B cell (primary cell): ENCODE measurements at regions not wholly inside any gene's neighbourhood (a gene's known extent, or its start where the extent isn't known, plus 50 kb on each side); places are given as distances from the start of the nearest gene placed in this dataset.

Experiments
- ATAC-seq: fragments of 200-7000 bp; cut with Tn5 transposase; one replicate; pipeline ENCODE4 v1.10.0; 2021; ENCODE audit warnings: low read depth, mild to moderate bottlenecking, moderate number of reproducible peaks, moderate library complexity
- CTCF ChIA-PET: fragments of 350-600 bp; sonication (Branson Sonifier 250); formaldehyde crosslinking; loops from one replicate; lab custom pipeline; 2021; ENCODE audit warnings: antibody characterized with exemption, inconsistent platforms; lab: Charles Lee
- POLR2A ChIA-PET: fragments of 350-600 bp; sonication (Branson Sonifier 250); formaldehyde crosslinking; loops from one replicate; lab custom pipeline; 2021; ENCODE audit warnings: antibody characterized with exemption; lab: Charles Lee
- DNase-seq: peaks from one replicate; pipeline ENCODE4 v3.0.0; 2013
- H2AFZ ChIP-seq: 2 replicates; pipeline ENCODE4 v1.6.1; 2012; ENCODE audit warnings: mild to moderate bottlenecking, low read depth, low read length; ENCODE audit not compliant: insufficient read depth, poor library complexity, severe bottlenecking
- H3K27ac ChIP-seq, 2 donors: 1 replicate in 1 of 2; 2 replicates in 1 of 2; pipeline ENCODE4 v1.5.1; 2012 to 2013; ENCODE audit warnings: low read length in 2 of 2, mild to moderate bottlenecking in 2 of 2, moderate library complexity in 1 of 2
- H3K27me3 ChIP-seq, 4 experiments: fragments of 200-600 bp in 1 of 4; sonication (generic) in 1 of 4; replicated peaks in 1 of 4; 1 replicate in 2 of 4; 2 replicates in 2 of 4; pipeline versions ENCODE4 v1.6.1 to v1.7.0; 2013 to 2016; ENCODE audit warnings: low read length in 3 of 4, mild to moderate bottlenecking in 2 of 4, mixed read lengths in 1 of 4, moderate library complexity in 1 of 4; ENCODE audit not compliant: insufficient read depth in 4 of 4, control insufficient read depth in 3 of 4; ENCODE audit errors: control extremely low read depth in 1 of 4
- H3K36me3 ChIP-seq, 2 experiments: replicated peaks in 1 of 2; 1 replicate in 1 of 2; 2 replicates in 1 of 2; pipeline versions ENCODE4 v1.6.1 to v1.7.1; 2013; ENCODE audit warnings: low read length in 1 of 2; ENCODE audit not compliant: insufficient read depth in 2 of 2, control insufficient read depth in 1 of 2; ENCODE audit errors: control extremely low read depth in 1 of 2, extremely low read depth in 1 of 2
- H3K4me1 ChIP-seq, 2 donors: fragments of 200-600 bp in 1 of 2; sonication (generic) in 1 of 2; 1 replicate in 1 of 2; 2 replicates in 1 of 2; pipeline versions ENCODE4 v1.5.1 to v1.6.1; 2013 to 2017; ENCODE audit warnings: low read length in 2 of 2; ENCODE audit not compliant: control insufficient read depth in 2 of 2, insufficient read depth in 2 of 2
- H3K4me2 ChIP-seq: replicated peaks from 2 replicates; pipeline ENCODE3; 2012; ENCODE audit warnings: mild to moderate bottlenecking, low read depth, low read length; ENCODE audit not compliant: poor library complexity, severe bottlenecking
- H3K4me3 ChIP-seq, 5 experiments: fragments of 200-600 bp in 1 of 5; sonication (generic) in 1 of 5; 1 replicate in 3 of 5; 2 replicates in 2 of 5; pipeline versions ENCODE4 v1.5.1 to v1.7.0; 2011 to 2016; ENCODE audit warnings: low read length in 4 of 5, mild to moderate bottlenecking in 4 of 5, low read depth in 2 of 5, control low read depth in 1 of 5, moderate library complexity in 1 of 5; ENCODE audit not compliant: insufficient read depth in 1 of 5; ENCODE audit errors: control extremely low read depth in 1 of 5, extremely low read depth in 1 of 5
- H3K79me2 ChIP-seq: fragments of 200-600 bp; sonication (generic); one replicate; pipeline ENCODE4 v1.6.0; 2016; ENCODE audit warnings: low read length; ENCODE audit not compliant: control insufficient read depth, insufficient read depth
- H3K9ac ChIP-seq: fragments of 200-600 bp; sonication (generic); 2 replicates; pipeline ENCODE4 v1.6.1; 2017; ENCODE audit warnings: mild to moderate bottlenecking, low read length, moderate library complexity
- H3K9me3 ChIP-seq, 3 donors: one replicate each; pipeline versions ENCODE4 v1.6.1 to v1.7.1; 2013; ENCODE audit warnings: low read length in 2 of 3; ENCODE audit not compliant: control insufficient read depth in 2 of 3, insufficient read depth in 1 of 3; ENCODE audit errors: control extremely low read depth in 1 of 3
- H4K20me1 ChIP-seq: 2 replicates; pipeline ENCODE4 v1.6.0; 2012; ENCODE audit warnings: mild to moderate bottlenecking, low read length; ENCODE audit not compliant: insufficient read depth, control insufficient read depth, poor library complexity, severe bottlenecking
- H3K27ac Mint-ChIP-seq: one replicate; pipeline ENCODE4 v1.8.0; 2021; ENCODE audit warnings: mixed read lengths
- H3K27me3 Mint-ChIP-seq: one replicate; pipeline ENCODE4 v1.8.0; 2021; ENCODE audit warnings: mixed read lengths
- H3K4me1 Mint-ChIP-seq: one replicate; pipeline ENCODE4 v1.8.0; 2021; ENCODE audit warnings: mixed read lengths
- H3K4me3 Mint-ChIP-seq: one replicate; pipeline ENCODE4 v1.8.0; 2021; ENCODE audit warnings: mixed read lengths
- H3K9me3 Mint-ChIP-seq: one replicate; pipeline ENCODE4 v1.8.0; 2022; ENCODE audit warnings: mixed read lengths; ENCODE audit not compliant: insufficient read depth
- EZH2 ChIP-seq: IDR thresholded peaks from 2 replicates; pipeline ENCODE4 v1.6.1; 2012; ENCODE audit warnings: borderline replicate concordance, low read depth, mild to moderate bottlenecking, moderate library complexity, low read length; ENCODE audit not compliant: insufficient read depth, poor library complexity, severe bottlenecking
- WGBS: methylation state at CpG from one replicate; pipeline ENCODE4 v1.1.5; 2013; ENCODE audit warnings: missing lambda C conversion rate; ENCODE audit not compliant: insufficient coverage; 5-methylcytosine and 5-hydroxymethylcytosine counted together
- intact Hi-C: fragments of 100-400 bp; cut with micrococcal nuclease; formaldehyde crosslinking; loops from one replicate; pipeline ENCODE4 v1.10.0; 2022
- TF ChIP-seq, protein P1 (sequence below): fragments of 200-600 bp; IDR thresholded peaks from one replicate; pipeline ENCODE4 v1.8.0; 2022; ENCODE audit warnings: antibody characterized with exemption, mild to moderate bottlenecking

DNA sequence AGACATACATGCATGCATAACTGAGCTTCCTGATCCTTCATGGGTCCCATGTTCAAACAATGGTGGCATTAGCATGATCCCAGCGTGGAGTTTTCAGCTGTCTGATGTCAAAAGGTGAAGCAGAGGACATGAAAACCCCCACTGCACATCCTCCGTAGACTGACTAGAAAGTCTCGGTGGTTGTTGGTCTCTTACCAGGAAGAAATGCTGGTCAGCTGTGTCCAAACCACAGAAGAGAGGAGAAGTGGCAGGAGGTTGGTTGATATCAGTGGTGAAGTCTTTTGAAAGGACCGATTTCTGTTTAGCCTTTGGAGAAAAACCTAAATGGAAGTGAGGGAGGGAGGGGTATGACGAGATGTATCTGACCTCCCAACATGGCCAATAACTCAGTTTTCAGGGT lies 201.9 kb downstream of the SPATA18 start:
- Histone ChIP-seq H3K79me2 (no peaks in the 10 kb centered on the region), H3K9me3 (peaks cover 0 to 10% (median 0%) of the 10 kb centered on the region in 3 donors), H3K27me3 (no peaks in the 10 kb centered on the region), H3K27ac (no peak overlapping the region), H3K4me1 (peaks cover 0 to 3% of the 10 kb centered on the region in 2 donors), H3K36me3 (no peaks in the 10 kb centered on the region), H3K4me3 (no peak overlapping the region), H2AFZ (no peak overlapping the region), H3K4me2 (no peak overlapping the region), H4K20me1 (no peaks in the 10 kb centered on the region), H3K9ac (no peak overlapping the region)
- H3K4me1 Mint-ChIP-seq = no peaks in the 10 kb centered on the region
- CTCF ChIA-PET = no interaction called here
- no peak for ATAC-seq
- no peak for TF ChIP-seq EZH2
- TF ChIP-seq, protein P1, sequence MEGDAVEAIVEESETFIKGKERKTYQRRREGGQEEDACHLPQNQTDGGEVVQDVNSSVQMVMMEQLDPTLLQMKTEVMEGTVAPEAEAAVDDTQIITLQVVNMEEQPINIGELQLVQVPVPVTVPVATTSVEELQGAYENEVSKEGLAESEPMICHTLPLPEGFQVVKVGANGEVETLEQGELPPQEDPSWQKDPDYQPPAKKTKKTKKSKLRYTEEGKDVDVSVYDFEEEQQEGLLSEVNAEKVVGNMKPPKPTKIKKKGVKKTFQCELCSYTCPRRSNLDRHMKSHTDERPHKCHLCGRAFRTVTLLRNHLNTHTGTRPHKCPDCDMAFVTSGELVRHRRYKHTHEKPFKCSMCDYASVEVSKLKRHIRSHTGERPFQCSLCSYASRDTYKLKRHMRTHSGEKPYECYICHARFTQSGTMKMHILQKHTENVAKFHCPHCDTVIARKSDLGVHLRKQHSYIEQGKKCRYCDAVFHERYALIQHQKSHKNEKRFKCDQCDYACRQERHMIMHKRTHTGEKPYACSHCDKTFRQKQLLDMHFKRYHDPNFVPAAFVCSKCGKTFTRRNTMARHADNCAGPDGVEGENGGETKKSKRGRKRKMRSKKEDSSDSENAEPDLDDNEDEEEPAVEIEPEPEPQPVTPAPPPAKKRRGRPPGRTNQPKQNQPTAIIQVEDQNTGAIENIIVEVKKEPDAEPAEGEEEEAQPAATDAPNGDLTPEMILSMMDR = no peak
- intact Hi-C loops = no loop called here
- H3K4me3 Mint-ChIP-seq = no peak overlapping the region
- 61% methylated on average over 3 of the region's 5 CpGs for WGBS
- H3K9me3 Mint-ChIP-seq = peaks cover 7% of the 10 kb centered on the region
- no peak for DNase-seq
- H3K27me3 Mint-ChIP-seq = no peaks in the 10 kb centered on the region
- POLR2A ChIA-PET = no interaction called here
- no peak overlapping the region for H3K27ac Mint-ChIP-seq

DNA sequence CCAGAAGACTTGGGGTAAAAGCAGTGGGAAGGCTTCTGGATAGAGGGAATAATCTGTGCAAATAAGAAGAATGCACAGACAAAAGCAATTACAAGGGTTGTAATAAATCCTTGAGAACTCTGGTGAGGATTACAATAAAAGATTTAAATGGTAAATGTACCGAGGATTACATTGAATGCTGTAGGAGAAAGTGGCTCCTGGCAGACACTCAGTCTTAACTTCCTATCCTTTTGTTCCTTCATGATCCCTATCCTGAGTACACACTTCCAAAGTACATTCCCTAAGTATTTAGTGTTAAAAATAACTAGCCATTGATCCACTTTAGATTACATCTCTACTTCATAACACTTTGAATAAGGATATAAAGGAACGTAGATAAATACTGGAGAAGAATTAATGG lies 205.4 kb downstream of the SPATA18 start:
- H3K36me3 ChIP-seq = no peaks in the 10 kb centered on the region
- no peak overlapping the region for H3K27ac Mint-ChIP-seq
- peaks cover 0 to 9% (median 0%) of the 10 kb centered on the region in 3 donors for H3K9me3 ChIP-seq

More for the DNA sequence above, 205.4 kb downstream of the SPATA18 start:
- H3K4me1 ChIP-seq = no peaks in the 10 kb centered on the region
- no peak for DNase-seq
- ChIA-PET CTCF (no interaction called here), POLR2A (no interaction called here)
- Mint-ChIP-seq H3K9me3 (peaks cover 7% of the 10 kb centered on the region), H3K4me1 (peaks cover 3% of the 10 kb centered on the region), H3K4me3 (no peak overlapping the region), H3K27me3 (no peaks in the 10 kb centered on the region)
- H3K4me2 ChIP-seq = no peak overlapping the region
- no peak overlapping the region for H2AFZ ChIP-seq
- no peaks in the 10 kb centered on the region for H3K27me3 ChIP-seq
- no peaks in the 10 kb centered on the region for H4K20me1 ChIP-seq
- H3K9ac ChIP-seq = no peak overlapping the region
- ATAC-seq = no peak
- intact Hi-C loops = no loop called here
- no CpG with 5 or more reads among the region's 2 CpGs for WGBS
- TF ChIP-seq, protein P1 = no peak
- no peak for TF ChIP-seq EZH2
- no peaks in the 10 kb centered on the region for H3K79me2 ChIP-seq
- H3K4me3 ChIP-seq = no peak overlapping the region
- H3K27ac ChIP-seq = no peak overlapping the region
